HFFc6 (cell line): ENCODE measurements at regions not wholly inside any gene's neighbourhood (a gene's known extent, or its start where the extent isn't known, plus 50 kb on each side); places are given as distances from the start of the nearest gene placed in this dataset.
A peak's percentile ranks its signal among the peaks of the same experiment; 100 is the strongest.

Source experiments
- DNase-seq: peaks from one replicate; pipeline ENCODE4 v3.0.0-alpha.2; 2018
- H3K27ac Mint-ChIP-seq: 2 replicates; pipeline ENCODE4 v1.8.0; 2020; ENCODE audit warnings: mild to moderate bottlenecking, mixed read lengths
- H3K27me3 Mint-ChIP-seq: 2 replicates; pipeline ENCODE4 v1.8.0; 2021; ENCODE audit warnings: mild to moderate bottlenecking, moderate library complexity, mixed read lengths; ENCODE audit not compliant: insufficient read depth
- H3K36me3 Mint-ChIP-seq: 2 replicates; pipeline ENCODE4 v1.8.0; 2021; ENCODE audit warnings: low read depth, mixed read lengths
- H3K4me1 Mint-ChIP-seq: 2 replicates; pipeline ENCODE4 v1.8.0; 2020; ENCODE audit warnings: low read depth, mixed read lengths
- H3K4me3 Mint-ChIP-seq: 2 replicates; pipeline ENCODE4 v1.8.0; 2020; ENCODE audit warnings: mild to moderate bottlenecking, moderate library complexity, mixed read lengths
- H3K9me3 Mint-ChIP-seq: 2 replicates; pipeline ENCODE4 v1.8.0; 2020; ENCODE audit warnings: mild to moderate bottlenecking, mixed read lengths
- TF ChIP-seq, protein P1 (sequence below): fragments of 200-600 bp; sonication (generic); IDR thresholded peaks from 2 replicates; pipeline ENCODE4 v1.5.0; 2021; ENCODE audit warnings: antibody characterized with exemption, mild to moderate bottlenecking

DNA sequence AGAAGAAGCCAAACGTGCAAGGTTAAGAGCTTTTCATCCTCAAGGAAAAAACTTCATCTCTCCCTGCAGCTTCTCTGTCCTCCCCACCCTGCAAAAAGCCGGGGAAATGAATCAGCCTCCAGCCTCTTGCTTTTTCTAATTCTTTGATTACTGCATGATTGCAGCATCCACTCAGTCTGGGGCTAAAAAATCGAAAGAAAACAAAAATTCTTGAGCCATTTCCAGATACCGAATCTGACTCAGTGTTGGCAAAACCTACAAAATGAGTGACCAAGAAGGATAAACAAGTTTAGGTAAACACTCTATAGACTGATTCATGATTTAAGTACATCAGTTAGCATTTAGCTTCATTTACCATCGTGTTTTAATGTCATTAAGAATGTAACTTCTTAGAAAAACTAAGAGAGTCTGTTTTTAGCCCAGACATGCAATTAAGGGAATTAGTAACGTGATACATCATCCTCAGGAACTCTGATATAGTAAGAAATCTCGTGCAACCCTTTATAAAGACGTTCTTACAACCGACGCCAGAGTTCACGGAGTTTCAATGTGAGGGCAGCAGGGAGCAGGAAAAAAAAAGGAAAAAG lies 287.3 kb upstream of the FOXF1 start:
- Mint-ChIP-seq H3K36me3 (peaks cover 5% of the 10 kb centered on the region; the same call in 1 of the 2 replicates), H3K4me3 (peak overlapping the region; percentile 88), H3K9me3 (no peaks in the 10 kb centered on the region), H3K27me3 (peaks cover 2% of the 10 kb centered on the region; the same call in 1 of the 2 replicates), H3K27ac (peak overlapping the region; percentile 86), H3K4me1 (peaks cover 17% of the 10 kb centered on the region)
- DNase-seq: peak; percentile 97
- TF ChIP-seq, protein P1, sequence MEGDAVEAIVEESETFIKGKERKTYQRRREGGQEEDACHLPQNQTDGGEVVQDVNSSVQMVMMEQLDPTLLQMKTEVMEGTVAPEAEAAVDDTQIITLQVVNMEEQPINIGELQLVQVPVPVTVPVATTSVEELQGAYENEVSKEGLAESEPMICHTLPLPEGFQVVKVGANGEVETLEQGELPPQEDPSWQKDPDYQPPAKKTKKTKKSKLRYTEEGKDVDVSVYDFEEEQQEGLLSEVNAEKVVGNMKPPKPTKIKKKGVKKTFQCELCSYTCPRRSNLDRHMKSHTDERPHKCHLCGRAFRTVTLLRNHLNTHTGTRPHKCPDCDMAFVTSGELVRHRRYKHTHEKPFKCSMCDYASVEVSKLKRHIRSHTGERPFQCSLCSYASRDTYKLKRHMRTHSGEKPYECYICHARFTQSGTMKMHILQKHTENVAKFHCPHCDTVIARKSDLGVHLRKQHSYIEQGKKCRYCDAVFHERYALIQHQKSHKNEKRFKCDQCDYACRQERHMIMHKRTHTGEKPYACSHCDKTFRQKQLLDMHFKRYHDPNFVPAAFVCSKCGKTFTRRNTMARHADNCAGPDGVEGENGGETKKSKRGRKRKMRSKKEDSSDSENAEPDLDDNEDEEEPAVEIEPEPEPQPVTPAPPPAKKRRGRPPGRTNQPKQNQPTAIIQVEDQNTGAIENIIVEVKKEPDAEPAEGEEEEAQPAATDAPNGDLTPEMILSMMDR: no peak

DNA sequence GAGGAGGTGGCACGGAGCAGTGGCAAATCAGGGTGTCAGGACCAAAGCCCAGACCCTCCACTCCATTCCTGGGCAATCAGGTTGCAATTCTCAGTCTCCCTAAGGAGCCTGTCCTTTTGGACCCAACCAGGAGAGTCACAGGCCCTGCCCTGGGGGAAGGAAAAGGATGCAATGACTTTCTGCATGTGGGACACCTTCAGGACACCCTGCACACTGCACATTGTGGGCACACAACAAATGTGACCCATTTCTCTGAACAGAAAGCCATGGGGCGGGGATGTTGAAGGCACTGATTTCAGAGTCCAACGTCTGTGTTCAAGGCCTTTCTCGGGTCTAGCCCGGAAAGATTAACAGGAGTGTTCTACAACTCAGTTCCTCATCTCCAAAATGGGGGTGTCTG lies 286.2 kb upstream of the FOXF1 start:
- peaks cover 2% of the 10 kb centered on the region for H3K27me3 Mint-ChIP-seq
- DNase-seq: no peak
- H3K9me3 Mint-ChIP-seq: no peaks in the 10 kb centered on the region
- peaks cover 5% of the 10 kb centered on the region; the same call in 1 of the 2 replicates for H3K36me3 Mint-ChIP-seq
- H3K27ac Mint-ChIP-seq: no peak overlapping the region; the same call in 1 of the 2 replicates
- H3K4me1 Mint-ChIP-seq: peaks cover 20% of the 10 kb centered on the region
- no peak overlapping the region for H3K4me3 Mint-ChIP-seq
- TF ChIP-seq, protein P1: peak; percentile 59

DNA sequence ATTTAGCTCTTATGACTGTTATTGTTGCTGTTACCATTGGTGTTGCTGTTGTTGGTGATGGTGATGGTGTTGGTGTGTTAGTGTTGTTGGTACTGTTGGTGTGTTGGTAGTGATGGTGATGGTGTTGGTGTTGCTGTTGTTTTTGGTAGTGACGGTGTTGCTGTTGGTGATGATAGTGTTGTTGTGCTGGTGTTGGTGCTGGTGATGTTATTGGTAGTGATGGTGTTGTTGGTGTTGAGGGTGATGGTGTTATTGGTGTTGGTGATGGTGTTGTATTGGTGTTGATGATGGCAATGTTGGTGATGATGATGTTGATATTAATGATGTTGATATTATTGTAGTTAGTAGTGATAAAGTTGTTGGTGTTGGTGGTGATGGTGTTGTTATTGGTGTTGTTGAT lies 285.7 kb upstream of the FOXF1 start:
- peaks cover 20% of the 10 kb centered on the region for H3K4me1 Mint-ChIP-seq
- H3K27me3 Mint-ChIP-seq: peaks cover 7% of the 10 kb centered on the region
- TF ChIP-seq, protein P1: no peak
- no peaks in the 10 kb centered on the region for H3K9me3 Mint-ChIP-seq
- DNase-seq: no peak
- no peak overlapping the region for H3K4me3 Mint-ChIP-seq
- no peak overlapping the region for H3K27ac Mint-ChIP-seq
- H3K36me3 Mint-ChIP-seq: peaks cover 5% of the 10 kb centered on the region; the same call in 1 of the 2 replicates

DNA sequence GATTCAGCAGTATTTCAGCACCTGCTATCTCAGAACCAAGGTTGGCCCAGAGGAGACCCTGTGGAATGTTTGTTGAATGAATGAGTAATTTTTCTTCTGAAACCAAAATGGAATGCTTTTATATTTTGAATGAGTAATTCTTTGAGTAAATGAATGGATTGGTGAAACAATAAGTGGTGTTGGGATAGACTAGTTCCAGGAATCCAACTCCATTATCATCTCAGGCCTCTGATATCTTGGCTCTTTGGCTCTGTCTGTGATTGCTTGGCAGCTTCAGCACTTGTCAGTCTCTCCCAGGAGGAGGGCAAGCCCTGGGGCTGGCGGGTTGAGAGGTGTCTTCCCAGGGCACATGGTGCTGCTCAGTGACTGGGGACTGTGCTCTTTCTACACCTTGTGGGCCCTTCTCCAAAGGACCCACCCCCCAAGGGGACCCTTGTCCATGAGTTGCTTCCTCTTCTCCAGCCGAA lies 284.4 kb upstream of the FOXF1 start:
- 0 out of 2 replicates have a peak, but pooled peaks cover under 1% of the 10 kb centered on the region for H3K36me3 Mint-ChIP-seq
- no peak for DNase-seq
- no peaks in the 10 kb centered on the region for H3K9me3 Mint-ChIP-seq
- H3K27me3 Mint-ChIP-seq: peaks cover 16% of the 10 kb centered on the region
- no peak overlapping the region for H3K4me3 Mint-ChIP-seq
- H3K4me1 Mint-ChIP-seq: peaks cover 20% of the 10 kb centered on the region
- TF ChIP-seq, protein P1: no peak
- no peak overlapping the region for H3K27ac Mint-ChIP-seq

DNA sequence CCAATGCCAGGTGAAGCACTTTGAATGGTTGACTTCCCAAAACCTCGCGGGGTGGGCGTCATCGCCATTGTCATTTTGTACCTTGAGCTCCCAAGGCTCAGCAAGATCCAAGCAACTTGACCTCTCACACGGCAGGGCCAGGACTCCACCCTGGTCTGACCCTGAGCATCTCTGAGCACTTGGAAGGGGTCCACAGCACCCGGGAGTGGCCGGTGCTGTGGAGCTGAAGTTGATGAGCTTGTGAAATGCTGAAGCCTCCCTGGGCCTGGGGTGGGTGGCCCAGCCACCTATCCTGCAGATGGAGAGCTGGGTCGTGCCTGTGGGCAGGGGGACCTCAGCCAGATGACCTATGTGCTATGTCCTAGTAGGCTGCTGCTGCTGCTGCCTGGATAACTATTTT lies 283.3 kb upstream of the FOXF1 start:
- H3K27ac Mint-ChIP-seq: no peak overlapping the region
- peaks cover 25% of the 10 kb centered on the region for H3K27me3 Mint-ChIP-seq
- no peak for DNase-seq
- no peak overlapping the region for H3K4me3 Mint-ChIP-seq
- H3K9me3 Mint-ChIP-seq: no peaks in the 10 kb centered on the region
- no peaks in the 10 kb centered on the region for H3K36me3 Mint-ChIP-seq
- H3K4me1 Mint-ChIP-seq: peaks cover 20% of the 10 kb centered on the region
- TF ChIP-seq, protein P1: no peak
